NCI-H748 treated with DMSO at 0.1 percent for 48 hours (cell line): ENCODE measurements at regions not wholly inside any gene's neighbourhood (a gene's known extent, or its start where the extent isn't known, plus 50 kb on each side); places are given as distances from the start of the nearest gene placed in this dataset.

Source experiments
- DNase-seq: peaks from one replicate; lab custom pipeline; 2025; lab: John Stamatoyannopoulos, UW

DNA sequence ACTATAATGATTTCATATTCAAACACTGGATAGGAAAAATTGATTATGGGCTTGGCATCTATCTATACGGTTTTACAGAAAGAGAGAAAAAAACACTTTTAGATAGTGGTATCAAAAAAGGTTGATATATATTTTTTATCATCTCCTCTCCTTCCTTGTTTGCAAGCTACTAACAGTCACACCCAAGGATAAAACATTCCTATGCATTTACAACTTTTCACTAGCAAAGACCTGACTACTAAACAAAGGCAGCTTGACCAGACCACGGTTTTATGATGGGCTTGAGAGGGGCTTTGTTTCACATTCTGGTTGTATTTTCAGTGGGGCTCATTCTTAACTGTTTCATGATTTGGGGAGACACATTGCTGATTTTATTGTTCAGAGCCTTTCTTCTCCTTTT, 477.6 kb upstream of the CITED2 start:
- no peak for DNase-seq

DNA sequence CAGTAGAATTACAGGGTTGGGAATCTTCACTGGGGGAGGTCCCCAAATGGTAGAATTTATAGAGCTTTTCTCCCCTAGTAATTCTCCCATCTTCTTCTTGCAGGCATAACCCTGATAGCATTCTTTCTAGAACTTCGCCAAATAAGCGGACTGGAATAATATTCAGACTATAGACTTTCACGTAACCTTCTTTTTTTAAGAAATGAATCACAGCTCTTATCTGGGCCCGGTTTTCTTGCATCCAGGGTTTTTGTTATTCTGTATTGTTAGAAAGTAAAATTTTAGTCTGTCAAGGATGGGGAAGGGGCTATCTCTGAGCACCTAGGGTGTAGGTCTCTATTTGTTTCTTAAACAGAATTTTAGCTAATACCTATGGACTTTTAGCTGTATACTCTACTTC, 476.8 kb upstream of the CITED2 start:
- no peak for DNase-seq

DNA sequence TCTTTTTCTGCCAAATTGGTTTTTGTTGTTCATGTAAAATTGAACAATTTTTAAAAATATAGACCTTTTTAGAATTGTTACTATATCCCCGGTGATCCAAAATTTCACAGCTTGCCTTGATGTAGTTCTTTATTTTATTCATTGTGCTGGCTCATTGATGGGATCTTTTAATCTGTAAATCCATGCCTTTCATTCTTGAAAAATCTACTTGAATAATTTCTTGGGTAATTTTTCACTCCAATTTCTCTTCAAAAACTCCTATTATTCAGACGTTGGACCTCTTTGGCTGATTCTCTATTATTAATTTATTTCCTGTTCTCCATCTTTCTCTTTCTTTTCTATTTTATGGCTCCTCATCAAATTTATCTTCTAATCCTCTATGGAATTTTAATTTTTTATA, 476.1 kb upstream of the CITED2 start:
- no peak for DNase-seq

DNA sequence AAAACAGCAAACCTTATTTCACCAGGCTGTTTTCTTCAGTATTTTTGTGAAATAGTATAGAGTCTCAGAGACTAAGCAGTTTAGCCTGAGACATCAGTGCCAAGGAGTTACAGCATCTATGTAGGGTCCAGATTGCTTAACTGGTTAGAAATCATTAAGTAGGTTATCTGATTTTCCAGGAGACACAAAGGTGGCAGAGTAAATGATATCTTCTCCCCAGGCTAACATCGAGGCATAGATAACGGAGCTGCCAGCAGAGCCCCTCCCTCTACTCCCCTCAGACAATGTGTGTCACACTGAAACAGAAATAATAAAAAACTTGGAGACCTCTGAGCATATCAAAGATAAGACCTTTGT, 473.0 kb upstream of the CITED2 start:
- no peak for DNase-seq

DNA sequence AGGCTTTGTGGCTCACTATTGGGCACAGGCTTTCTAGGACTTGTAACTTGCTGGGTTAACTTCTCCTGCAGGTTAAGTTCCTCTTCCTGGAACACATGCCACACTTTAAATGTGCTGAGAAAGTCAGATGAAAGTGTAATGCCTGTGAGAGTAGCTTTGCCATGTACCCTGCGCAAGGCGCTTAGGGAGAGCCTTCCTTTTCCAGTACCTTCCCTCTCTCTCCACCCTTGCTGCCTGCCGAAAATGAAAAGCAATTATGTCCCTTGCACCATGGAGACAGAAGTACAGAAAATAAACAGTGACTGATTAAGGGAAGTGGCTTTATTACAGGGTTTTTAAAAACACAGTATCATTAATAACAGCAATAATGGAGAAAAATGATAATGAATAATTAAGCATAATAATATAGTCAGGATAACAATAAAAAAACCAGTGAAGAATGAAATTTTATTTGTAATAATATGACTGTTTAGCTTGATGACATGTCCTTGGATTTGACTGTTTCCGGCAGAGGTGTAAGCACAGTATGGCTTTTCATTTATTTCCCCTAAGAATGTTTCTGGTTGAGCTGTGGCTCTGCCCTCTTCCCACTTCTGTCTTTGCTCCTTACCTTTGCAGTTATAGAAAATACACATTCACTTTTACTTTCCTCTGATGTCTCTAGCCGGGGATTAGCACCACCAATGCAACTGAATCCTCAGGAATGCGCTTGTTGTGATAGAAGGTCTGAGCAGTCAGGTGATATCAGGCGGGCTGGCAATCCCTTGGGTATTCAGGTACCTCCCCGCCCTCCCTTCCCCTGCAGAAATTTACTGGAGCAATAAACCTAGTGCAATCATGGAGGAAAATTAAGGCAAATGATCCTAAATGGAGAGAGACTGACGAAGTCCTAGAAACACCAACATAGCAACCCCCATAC, 472.3 kb upstream of the CITED2 start:
- peak; percentile 62 for DNase-seq

DNA sequence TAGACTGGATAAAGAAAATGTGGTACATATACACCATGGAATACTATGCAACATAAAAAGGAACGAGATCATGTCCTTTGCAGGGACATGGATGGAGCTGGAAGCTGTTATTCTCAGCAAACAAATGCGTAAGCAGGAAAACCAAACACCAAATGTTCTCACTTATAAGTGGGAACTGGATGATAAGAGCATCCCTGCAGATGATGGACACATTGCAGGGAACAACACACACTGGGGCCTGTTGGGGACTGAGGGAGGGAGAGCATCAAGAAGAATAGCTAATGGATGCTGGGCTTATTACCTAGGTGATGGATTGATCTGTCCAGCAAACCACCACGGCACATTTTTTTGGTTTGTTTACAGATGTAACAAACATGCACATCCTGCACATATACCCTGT, 470.5 kb upstream of the CITED2 start:
- DNase-seq, result no peak

DNA sequence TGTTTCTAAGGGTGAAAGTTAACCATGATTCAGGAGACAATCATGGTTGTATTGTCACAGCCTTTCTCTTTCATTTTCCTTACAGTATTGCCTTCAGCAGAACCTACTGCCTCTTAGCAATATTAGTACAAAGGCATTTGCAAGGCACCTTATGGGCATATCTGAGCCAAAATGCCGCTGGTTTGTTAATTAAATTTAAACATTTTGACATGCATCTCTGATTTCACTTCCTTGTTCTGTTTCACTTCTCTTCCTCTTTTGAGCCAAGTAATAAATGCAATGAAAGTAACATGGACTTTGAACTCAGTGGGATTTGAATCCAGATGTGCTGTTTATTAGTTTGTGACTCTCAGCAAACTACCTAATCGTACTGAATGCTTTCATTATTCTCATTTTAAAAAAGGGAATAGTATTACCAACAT, 467.4 kb upstream of the CITED2 start:
- DNase-seq, result no peak

DNA sequence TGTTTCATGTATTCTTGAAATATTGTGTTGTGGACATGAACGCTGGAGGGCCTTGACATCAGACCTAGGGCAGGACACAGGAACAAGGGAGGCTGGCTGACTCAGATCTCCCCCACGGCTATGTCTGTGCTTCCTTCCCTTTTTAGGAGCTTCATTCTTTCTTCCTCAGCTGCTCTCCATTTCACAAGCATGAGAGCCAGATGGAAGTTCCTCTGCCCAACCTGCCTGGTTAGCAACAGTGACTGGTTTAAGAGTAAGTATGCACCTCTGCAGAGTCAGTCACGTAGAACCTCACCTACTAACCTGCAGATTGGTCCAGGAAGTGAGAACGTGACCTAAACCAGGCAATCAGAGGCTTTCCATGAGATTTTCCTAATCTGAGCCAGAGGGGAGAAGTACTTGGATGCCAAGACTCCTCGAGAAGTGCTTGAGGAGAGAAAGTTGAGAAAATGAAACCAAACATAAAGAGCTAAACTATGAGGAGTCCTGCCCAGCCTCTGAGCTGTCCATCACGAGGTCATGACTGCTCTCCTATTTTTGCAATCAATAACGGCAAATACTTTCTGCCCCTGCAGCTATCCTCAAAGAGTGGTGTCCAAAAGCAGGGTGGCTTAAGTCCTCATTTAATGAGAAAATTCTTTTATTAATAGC, 465.2 kb upstream of the CITED2 start:
- DNase-seq, result no peak

DNA sequence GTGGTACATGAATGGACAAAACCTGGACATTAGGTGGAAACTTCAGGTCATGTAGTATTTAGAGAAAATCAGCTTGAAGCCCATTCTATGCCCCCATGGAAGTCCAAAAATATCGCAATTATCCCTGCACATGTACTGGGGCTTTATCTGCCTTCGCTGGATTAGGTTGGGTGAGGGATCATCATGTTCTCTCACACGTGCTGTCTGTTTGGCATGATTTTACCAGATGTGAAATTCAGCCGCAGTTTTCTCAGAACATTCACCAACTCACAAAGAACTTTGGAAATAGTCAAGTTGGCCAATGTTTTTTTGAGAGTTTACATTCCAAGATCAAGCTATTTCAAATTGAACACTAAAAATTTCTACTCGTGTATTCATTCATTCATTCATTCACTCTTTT, 459.8 kb upstream of the CITED2 start:
- DNase-seq, result no peak

DNA sequence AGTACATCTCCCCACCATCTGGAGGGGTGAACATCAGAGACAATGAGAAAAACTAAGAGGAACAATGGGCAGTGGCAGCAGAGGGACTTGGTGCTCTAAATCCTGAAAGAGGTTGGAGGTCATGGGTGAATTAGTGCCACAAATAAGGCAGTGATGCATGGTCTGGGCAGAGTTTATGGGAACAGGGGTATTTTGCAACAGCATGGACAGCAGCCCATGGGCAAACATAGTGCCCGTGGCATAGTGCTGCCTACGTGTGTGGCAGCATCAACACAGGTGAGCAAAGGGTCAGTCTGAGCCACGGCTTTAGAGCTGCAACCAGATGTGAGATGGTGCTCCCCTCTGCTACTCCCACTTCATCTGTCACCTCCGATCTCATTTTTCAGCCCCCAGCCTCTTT, 459.1 kb upstream of the CITED2 start:
- no peak for DNase-seq

DNA sequence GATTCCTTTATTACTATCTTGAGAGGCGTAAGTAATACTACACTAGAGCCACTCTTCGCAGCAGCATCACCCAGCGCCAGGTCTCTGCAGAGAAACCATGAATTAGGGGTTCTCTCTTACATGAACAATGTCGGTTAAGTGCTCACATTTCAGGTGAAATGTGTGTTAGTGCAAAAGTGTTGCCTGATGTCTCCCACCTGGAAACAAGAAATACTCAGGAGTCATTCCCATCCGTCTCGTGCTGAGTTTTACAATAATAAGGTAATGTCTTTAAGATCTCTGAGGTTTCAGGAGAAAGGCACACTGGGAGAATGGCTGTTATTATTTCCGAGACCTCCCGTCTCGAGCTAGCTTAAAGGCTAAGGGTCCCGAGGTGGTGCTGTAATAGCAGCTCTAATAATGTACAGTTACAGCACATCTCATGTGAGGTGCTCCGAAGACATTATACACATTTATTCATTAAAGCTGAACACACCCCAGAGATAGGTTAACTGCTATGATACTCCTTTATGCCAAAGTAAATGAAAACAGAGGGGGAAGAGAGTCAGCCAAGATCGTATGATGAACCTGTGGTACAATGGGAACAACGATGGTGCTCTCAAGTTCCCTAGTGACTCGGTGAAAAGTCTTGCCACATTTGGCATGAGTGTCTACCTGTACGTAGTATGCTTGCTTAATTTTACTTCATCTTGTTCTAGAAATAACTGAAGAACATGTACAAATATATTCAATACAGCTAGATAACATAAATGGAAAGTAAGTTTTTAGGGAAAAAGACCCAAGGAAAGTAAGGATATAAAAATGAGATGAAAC, 458.3 kb upstream of the CITED2 start:
- no peak for DNase-seq

DNA sequence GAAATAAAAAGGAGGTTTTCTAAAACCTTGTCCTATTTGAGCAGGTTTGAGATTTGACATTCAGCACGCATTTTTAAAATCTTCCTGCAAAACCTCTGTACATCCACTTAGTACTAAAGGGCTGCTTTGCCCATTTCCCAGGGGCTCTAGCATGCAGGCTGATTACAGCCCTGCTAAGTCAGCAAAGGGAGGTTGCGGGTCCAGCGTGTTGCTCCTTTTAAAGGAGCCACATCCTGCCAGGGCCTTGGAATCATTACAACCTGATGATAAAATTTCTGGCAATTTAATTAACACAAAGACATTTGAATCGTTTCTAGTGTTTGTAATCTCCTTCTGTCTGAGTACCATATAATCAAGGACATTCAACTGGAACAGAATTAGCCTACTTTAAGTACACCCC, 455.1 kb upstream of the CITED2 start:
- DNase-seq, result no peak

DNA sequence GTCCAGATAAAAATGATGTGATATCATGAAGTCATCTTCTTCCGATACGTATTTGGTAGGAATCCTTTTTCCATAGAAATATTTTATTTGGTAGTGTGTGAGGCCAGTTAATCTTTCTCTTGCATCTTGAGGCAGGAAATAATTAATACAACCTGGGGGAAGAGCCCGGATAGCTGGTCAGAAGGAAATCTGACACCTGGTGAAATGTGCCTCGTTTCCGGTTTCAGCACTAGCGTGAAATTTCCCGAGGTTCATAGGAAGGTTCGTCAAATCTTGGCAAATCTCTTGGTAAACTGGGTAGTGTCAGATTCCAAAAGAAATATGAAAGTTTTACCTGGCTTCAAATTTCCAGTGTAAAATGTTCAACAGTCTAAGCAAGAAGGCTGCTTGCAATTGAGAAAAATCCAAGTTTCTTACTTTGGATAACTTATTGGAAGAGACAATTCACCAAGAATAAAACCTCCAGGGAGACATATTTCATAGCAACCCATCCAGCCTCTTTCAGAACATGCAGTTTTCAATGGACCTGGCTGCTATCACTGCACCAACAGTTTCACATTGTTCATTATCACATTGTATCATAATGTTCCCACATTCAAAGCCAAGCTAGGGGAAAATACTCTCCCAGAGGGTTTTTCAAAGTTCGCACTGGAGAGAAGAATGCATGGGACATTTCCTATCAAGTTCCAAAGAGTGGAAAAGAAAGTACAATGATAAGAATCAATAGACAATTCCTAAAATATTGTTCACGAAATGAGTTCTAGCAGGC, 454.5 kb upstream of the CITED2 start:
- DNase-seq, result no peak

DNA sequence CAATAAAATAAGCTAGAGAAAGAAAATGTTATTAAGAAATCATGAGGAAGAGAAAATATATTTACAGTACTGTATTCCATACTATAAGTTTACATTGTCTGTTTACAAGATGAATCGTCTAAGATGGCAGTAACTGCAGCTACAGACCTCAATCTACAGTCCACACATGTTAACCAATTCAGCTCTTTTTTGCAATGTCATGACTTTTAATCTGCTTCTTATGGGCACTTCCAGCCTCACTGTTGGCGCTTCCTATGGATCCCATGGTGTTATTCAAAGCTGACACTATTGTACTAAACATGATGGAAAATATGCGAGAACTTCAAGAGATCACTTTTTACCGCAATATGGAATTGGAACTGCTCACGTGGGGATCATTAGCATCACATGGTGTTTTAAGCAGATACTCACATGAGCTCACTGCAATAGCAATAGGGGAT, 451.5 kb upstream of the CITED2 start:
- DNase-seq, result no peak

DNA sequence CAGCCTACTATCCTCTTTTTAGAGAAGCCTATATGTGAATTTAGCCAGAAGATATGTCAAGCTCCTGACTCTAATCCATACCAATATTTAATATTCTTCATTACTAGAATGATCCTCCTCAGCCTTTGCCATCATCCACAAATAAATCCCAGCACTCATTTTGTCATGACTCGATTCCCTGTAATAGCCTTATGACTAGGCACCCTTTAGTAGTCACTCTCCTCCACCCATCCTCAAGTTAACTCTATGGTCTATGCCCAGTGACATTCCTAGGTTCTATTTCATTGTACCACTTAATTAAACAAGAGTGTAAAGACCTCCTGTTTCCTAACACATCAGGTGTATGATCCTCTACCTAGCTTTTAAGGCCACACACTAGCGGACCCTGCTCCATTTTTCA, 450.4 kb upstream of the CITED2 start:
- no peak for DNase-seq

DNA sequence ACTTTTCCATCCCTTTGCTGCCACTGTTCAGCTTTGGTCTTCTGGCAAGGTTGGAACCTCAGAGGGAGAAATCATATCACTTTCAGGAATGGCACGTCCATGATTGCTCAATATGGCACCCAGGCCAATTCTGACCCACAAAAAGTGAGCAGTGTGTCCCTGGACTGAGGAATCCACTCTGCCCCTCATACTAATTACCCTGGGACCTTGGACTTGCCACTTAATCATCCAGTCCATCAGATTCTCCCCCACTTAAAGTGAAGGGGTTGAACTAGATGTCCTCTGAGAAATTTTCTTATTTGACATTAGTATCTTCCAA, 449.3 kb upstream of the CITED2 start:
- no peak for DNase-seq

DNA sequence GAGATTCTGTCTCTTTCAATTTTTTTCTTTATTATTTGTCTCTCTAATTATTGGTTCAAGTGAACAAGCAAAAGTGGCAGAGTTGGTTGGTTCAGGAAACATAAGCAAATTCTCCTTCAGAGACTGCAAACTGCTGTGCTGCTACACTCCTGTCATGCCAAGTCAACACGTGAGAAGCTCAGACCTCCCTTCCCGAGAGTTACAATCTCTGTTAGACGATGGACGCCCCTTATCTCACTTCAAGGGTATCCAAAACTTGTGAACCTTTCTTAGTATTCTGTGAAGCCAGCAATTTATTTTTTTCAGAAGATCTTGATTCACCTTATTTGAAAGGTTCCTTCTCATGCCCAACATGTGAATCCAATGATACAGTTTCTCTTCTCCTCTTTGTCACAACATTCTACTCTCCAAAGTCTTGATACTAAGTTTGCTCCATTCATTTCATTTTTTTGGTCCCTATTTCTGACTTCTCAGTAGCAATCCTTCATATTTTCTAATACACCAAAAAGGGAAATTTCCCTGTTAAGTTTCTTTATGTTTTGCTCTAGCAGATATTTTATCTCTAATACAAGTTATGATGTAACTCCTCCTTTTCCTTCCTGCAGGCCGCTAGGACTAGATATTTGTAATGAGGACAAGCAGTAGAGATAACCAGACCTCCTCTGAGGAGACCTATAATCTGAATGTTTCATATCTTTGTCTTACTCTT, 448.8 kb upstream of the CITED2 start:
- no peak for DNase-seq

DNA sequence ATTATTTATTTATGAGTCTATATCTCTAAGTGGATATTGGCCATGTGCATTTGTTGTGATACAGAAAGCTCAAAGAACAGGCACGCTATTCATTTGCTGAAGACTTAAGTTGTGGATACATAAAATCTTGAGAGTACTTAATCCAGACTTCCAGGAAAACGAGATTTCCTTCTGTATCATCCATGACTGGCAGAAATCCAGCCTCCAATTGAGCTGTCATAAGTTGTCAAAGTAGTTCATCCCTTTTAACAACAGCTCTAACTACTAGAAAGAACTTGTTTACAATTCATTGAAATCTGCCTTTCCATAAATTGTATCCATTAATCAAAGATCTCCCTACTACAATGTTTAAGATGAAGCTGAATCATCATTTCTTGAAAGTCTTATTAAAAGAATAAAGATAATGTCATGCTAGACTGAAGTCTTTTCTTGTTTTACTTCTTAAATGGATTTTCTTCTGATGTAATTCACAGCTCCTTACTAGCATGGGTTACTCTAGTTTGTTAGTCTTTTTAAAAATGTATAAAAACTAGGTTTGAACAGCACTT, 447.3 kb upstream of the CITED2 start:
- DNase-seq, result no peak

DNA sequence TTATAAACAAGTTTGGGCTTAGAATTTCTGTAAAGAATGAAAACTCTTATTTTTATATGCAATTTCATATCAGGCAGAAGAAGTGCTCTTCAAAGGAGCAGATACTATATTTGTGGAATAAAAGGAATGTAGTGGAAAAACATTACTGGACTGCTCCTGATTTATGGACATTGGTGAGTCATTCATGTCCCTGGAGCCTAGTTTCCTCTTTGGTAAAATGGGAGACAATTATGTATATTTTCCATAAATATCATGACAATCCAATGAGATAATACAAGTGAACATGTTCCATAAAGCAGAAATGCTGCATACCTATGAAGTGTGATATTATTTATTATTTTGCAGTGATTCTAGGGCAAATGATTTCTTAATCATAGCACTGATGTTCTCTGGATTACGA, 445.8 kb upstream of the CITED2 start:
- no peak for DNase-seq

DNA sequence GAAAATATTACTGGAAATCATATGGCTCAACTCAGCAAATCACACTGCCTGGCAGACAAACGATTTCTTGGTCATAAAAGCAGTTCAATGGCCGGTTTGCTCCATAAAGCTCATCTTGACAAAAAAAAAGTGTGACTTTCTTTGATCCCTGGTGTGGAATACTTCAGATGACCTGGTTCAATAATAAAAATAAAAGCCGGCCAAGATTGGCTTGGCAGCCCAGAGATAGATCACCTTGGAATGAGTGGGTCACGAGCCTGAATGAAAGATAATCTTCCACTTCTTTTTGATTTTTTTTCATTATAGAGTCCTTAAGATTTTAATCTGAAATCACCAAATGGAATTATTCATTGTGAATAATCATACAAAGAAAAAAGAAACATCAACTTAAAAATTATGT, 445.3 kb upstream of the CITED2 start:
- no peak for DNase-seq

DNA sequence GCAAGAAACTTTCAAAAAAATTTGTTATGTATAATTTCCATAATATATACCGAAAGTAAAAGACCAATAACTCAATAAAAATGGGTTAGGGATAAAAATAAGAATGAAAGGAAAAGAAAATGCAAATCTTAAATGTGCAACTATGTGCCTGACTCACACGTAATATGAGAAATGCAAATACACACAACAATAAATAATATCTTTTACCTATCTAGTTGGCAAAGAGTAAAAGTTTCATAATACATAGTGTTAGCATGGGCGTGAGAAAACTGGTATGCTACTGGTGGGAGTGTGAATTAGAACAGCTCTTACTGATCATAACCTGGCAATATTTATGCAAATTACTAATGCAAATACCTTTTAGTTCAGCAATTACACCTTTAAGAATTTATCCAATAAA, 438.5 kb upstream of the CITED2 start:
- DNase-seq, result no peak
